Vagina (tissue), 2 donors: ENCODE measurements at regions not wholly inside any gene's neighbourhood (a gene's known extent, or its start where the extent isn't known, plus 50 kb on each side); places are given as distances from the start of the nearest gene placed in this dataset.

Experiments
- POLR2A ChIP-seq, 2 donors: fragments of 450-650 bp; IDR thresholded peaks; one replicate each; pipeline ENCODE4 v1.6.1; 2017; ENCODE audit warnings: antibody characterized with exemption in 2 of 2, mild to moderate bottlenecking in 2 of 2, moderate library complexity in 2 of 2
- POLR2AphosphoS5 ChIP-seq, 2 donors: sonication (generic); formaldehyde crosslinking; IDR thresholded peaks; one replicate each; pipeline ENCODE4 v1.9.0; 2017; ENCODE audit warnings: antibody characterized with exemption in 2 of 2, mild to moderate bottlenecking in 2 of 2, low read depth in 1 of 2; ENCODE audit not compliant: insufficient read depth in 1 of 2

DNA sequence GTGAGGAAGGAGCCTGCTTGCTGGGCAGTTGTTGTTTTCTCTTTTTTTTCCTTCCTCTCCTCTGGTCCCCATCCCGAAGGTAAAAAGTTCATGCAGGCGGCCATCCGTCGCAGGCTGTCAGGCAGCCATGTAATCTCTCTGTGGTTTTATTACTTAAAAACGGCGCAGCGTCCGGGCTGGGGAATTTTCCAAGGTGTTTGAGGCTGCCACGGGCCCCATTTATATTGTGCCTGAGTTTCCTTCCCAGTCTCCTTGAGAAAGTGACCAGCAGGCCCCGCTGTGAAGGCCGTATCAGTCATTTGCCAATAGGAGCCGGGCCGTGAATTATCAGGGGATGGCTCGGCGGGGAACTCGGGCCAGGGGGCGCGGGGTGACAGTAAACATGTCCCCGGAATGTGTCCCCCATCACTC, 289.7 kb downstream of the PBX3 start:
- TF ChIP-seq POLR2A (IDR thresholded peaks at IDR 0.05) (no peak), POLR2AphosphoS5 (IDR thresholded peaks at IDR 0.05; ENCODE audit: insufficient read depth in 1 of 2, low read depth in 1 of 2) (no peak)
